Astrocyte of the hippocampus (primary cell): ENCODE measurements at regions not wholly inside any gene's neighbourhood (a gene's known extent, or its start where the extent isn't known, plus 50 kb on each side); places are given as distances from the start of the nearest gene placed in this dataset.
"Not testable (repeated sequence)": the region's sequence is repeated elsewhere in the genome, so short reads cannot be mapped to it uniquely, and the experiment has no call there.

Experiments used
- DNase-seq: peaks from one replicate; pipeline ENCODE4 v3.0.0; 2011; ENCODE audit warnings: low read depth, low spot score

- no peak for DNase-seq
Observed at GRCh38 chr1:213464786-213465460, 413.9 kb downstream of the RPS6KC1 start.

GRCh38 chr1:213466541-213466940, 415.5 kb downstream of the RPS6KC1 start:
- DNase-seq = no peak

GRCh38 chr1:213474054-213474453, 423.0 kb downstream of the RPS6KC1 start:
- peak; percentile 8 for DNase-seq

DNA sequence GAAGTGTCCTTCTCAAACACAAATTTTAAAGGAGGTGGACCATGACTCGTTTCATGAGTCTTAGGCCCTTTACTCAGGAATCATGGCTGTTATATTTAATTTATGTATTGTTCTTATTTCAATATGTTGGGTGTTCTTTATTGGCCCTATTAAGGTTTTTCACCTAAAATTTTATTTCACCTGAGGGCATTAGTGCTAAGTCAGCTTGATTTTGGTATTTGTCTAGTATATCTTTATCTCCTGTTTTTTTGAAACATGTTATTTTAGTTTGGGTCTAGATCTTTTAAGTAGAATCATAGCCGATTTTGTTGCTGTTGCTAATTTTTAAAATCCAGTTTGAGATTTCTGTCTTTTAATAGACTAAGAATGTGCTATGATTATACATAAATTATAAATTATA, 430.4 kb downstream of the RPS6KC1 start:
- DNase-seq = no peak

- DNase-seq = no peak
Observed at GRCh38 chr1:213484333-213484732, 433.3 kb downstream of the RPS6KC1 start.

- DNase-seq = no peak
Observed at GRCh38 chr1:213484758-213485157, 433.7 kb downstream of the RPS6KC1 start.

DNA sequence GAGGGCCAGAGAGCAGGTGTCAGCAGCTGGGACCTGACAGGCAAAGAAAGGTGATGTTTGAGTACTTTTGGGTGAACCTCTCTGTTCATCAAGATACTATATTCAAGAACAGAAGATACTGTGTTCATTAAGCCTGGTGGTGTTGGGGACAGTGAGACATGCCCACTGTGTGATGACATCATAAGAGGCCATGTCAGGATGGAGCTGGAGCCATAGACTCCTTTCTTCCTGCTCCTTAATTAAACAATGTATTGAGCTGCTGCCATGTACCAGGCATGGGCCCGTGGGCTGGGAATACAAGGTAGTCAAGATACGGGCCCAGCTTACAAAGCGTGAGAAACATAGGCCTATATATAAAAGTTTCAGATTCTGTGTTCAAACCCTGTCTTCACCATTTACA, 435.4 kb downstream of the RPS6KC1 start:
- DNase-seq = no peak

- no peak for DNase-seq
Observed at GRCh38 chr1:213491468-213491867, 440.4 kb downstream of the RPS6KC1 start.

DNA sequence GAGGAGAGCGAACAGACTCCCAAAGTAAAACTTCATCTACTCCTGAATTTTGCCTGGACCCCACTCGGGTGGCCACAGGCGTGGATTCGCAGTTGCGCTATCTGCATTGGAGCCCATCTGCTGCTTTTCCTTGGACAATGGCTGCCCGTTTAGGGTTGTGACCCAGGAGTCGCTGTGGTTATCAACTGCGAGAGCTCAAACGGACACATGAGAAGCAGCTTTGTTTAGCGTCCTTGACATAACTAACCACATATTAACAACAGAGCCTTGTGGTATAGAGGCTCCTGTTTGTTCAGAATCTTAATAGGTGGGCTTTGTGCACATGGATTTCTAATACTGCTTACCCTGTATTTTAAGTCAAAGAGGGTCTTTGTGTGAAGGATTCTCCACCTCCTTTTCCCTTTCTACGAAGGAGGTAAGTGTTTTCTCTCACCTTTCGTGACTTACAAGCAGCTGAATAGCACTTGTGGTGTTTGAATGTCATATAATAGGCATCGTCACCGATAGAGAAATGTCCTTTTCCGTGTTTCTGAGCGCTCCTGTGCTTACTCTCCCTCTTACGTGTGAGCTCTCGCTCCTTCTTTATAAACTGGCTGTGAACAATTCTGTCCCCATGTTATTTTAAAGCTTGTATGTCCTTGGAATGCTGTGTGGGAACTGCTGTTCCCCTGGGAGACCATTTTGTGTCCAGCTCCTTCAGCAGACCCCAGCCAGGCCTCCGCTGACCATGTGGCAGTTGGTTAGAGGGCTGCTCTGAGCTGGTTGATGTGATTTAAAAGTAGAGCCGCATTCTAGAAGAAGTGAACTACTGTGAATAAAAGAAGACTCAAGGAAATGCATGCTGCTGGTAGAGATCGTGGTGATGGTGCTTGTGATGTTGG, 441.4 kb downstream of the RPS6KC1 start:
- DNase-seq = no peak

DNA sequence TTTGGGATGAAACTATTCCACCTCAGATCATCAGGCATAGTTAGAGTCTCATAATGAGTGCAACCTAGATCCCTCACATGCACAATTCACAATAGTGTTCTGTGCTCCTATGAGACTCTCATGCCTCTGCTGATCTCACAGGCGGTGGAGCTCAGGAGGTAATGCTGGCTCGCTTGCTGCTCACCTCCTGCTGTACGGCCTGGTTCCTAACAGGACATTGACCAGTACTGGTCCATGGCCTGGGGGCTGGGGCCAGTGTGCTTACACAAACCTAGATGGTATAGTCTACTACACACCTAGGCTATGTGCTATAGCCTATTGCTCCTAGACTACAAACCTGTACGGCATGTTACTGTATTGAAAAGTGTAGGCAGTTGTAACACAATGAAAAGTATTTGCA, 448.4 kb downstream of the RPS6KC1 start:
- DNase-seq = no peak

DNA sequence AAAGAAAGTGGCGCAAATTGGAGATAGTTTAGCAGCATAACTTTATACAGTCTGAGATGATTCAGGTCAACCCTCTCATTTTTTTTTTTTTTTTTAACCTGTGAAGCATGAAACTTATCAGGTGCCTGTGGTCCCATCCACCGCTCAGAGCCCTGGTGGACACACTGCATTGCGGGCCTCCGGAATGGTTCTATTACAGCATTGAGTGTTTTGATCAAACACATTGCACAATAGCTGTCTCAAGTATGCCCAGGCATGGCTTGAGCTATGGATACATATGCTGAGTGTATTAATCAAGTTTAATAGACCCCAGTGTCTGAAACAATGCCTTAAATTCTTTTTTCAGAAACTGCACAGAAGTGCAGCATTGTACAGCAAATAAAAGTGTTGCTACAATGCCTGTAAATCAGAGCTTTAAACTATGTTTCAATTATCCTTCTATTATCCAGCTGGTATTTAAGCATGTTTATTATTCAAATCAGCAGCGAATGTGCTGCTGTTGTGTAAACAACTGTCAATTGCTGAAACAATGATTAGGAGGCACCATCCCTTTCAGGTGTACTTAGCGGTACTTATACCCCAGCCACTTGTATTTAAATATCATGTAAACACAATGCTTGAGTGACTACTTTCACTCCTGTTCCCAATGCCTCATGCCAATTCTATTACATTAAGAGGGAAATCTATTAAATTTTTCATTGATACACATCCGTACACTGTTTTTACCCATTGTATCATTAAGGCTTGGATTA, 456.6 kb downstream of the RPS6KC1 start:
- DNase-seq = no peak

DNA sequence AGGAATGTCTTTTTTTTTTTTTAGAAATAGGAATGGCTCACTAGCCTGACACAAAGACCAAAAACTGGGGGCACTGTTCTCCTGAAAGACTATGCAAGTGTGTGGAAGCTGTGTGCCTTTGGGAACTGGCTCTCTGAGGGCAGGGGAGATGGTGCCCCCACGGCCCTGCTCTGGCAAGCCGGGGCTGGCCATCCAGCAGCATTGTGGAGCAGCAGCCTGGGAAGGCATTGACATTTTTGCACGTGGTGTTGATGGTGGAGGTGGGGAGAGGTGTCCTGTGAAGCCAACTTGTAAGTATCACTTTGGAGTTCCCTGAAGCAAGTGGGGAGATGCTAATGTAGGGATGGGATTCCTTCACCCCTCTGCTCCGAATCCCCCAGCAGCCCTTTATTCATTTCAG, 460.1 kb downstream of the RPS6KC1 start:
- no peak for DNase-seq

- no peak for DNase-seq
Observed at GRCh38 chr1:213512316-213512715, 461.3 kb downstream of the RPS6KC1 start.

GRCh38 chr1:213513006-213513405, 462.0 kb downstream of the RPS6KC1 start:
- DNase-seq = no peak

DNA sequence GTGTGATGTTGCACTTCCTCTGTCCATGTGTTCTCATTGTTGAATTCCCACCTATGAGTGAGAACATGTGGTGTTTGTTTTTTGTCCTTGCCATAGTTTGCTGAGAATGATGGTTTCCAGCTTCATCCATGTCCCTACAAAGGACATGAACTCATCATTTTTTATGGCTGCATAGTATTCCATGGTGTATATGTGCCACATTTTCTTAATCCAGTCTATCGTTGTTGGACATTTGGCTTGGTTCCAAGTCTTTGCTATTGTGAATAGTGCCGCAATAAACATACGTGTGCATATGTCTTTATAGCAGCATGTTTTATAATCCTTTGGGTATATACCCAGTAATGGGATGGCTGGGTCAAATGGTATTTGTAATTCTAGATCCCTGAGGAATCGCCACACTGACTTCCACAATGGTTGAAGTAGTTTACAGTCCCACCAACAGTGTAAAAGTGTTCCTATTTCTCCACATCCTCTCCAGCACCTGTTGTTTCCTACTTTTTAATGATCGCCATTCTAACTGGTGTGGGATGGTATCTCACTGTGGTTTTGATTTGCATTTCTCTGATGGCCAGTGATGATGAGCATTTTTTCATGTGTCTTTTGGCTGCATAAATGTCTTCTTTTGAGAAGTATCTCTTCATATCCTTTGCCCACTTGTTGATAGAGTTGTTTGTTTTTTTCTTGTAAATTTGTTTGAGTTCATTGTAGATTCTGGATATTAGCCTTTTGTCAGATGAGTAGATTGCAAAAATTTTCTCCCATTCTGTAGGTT, 463.6 kb downstream of the RPS6KC1 start:
- DNase-seq = not testable (repeated sequence)

GRCh38 chr1:213519098-213519497, 468.1 kb downstream of the RPS6KC1 start:
- no peak for DNase-seq

GRCh38 chr1:213521206-213521605, 466.6 kb upstream of the PROX1 start:
- DNase-seq = no peak

- DNase-seq = no peak
Observed at GRCh38 chr1:213523781-213524398, 463.9 kb upstream of the PROX1 start.

DNA sequence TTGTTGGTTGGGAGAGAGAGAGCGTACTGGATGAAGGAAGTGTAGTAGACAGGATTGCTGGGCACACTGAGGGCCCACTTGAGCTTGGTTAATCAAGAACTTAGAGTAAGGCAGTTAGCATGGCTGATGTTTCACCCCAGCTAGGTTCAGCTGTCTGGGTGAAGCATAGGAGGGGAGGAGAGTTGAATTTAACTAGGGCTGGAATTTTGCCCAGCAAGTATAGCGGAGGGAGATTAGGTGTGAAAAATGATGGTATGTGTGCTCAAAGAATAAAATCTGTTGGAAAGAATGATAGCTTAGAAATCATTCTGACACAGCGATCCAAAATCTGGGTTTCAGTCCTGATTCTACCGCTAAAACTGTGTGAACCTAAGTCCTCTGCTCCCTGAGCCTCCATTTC, 461.5 kb upstream of the PROX1 start:
- DNase-seq = no peak

DNA sequence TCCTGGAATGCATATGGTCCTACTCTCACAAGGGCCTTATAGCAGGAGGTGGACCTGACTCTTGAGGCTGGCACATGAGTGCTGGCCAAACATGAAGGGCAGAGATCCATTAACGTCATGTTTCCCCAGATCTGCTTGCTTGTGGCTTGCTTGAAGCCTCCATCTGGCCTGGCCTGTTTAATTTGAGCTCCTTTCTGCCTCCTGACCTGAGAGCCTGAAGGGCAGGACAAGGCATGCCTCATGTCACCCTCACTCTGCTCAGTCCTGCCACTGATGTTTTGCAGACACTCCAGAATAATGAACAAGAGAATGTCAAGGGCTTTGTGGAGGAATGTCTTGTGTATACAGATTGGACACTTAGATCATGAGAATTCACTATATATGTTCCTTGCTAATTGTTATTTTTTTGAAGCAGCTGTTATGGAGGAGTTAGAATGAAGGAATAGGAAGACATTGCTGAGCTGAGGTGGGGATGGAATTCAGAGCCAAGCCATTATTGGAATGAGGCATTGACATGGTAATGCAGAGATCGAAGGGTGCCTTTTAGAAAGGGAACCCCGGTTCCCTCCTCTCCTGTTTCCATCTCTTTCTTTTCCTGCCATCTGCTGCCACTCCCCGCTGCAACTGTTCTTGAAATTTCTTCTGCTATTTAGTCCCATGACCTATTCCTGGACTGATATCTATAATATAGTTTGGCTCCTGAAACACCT, 457.0 kb upstream of the PROX1 start:
- DNase-seq = no peak
